ENCODE measurements at regions not wholly inside any gene's neighbourhood (a gene's known extent, or its start where the extent isn't known, plus 50 kb on each side); places are given as distances from the start of the nearest gene placed in this dataset.

- no peak for TF ChIP-seq CTCF (conservative IDR thresholded peaks at IDR 0.05; ENCODE audit: low read depth, low read length)
- TF ChIP-seq EZH2 (IDR thresholded peaks at IDR 0.05; ENCODE audit: borderline replicate concordance, low read depth, low read length, poor library complexity, severe bottlenecking) = no peak
Measured at GRCh38 chr3:20583648-20584047, 397.6 kb upstream of the SGO1 start.

Measured in A673 (cell line).